Fibroblast of skin of right biceps (primary cell): ENCODE measurements at regions not wholly inside any gene's neighbourhood (a gene's known extent, or its start where the extent isn't known, plus 50 kb on each side); places are given as distances from the start of the nearest gene placed in this dataset.
"Not testable (repeated sequence)": the region's sequence is repeated elsewhere in the genome, so short reads cannot be mapped to it uniquely, and the experiment has no call there.

Experiments used
- DNase-seq: peaks from one replicate; pipeline ENCODE4 v3.0.0-alpha.2; 2013

DNA sequence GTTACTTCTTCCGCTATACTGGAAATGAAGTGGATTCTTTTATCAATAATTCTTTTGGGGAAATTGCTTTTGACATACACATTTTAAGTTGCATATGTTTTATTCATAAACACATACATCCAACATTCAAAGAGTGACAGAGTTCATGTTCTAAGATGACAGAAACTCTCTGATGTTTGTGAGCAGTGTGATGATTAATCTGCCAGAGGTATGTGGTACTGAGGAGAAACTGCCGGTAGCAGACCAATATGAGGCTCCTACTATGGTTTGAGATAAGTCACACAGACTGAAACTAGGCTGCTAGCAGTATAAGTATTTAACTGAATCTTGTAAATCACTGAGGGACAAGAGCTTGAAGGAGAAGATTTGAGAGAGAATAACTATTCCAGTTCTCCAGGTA, 524.1 kb upstream of the SEMA3D start:
- DNase-seq, result no peak

DNA sequence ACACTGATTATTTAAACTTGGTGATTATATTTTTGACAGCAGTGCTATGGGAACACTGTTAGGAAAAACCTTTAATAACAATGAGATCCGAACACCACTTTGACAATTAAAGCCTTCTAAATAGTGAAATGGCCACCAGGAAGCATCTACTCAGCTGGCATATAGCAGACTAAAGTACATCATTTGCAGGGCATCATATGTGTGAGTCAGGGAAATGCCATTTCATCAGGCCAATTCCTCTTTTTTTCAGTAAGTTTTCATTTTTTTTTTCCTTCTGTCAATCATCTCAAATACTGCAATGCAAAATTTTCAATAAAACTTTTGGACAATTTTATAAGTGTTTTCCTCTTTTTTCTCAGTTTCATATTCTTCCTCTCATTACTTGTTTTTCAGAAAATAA, 521.4 kb upstream of the SEMA3D start:
- DNase-seq, result no peak

DNA sequence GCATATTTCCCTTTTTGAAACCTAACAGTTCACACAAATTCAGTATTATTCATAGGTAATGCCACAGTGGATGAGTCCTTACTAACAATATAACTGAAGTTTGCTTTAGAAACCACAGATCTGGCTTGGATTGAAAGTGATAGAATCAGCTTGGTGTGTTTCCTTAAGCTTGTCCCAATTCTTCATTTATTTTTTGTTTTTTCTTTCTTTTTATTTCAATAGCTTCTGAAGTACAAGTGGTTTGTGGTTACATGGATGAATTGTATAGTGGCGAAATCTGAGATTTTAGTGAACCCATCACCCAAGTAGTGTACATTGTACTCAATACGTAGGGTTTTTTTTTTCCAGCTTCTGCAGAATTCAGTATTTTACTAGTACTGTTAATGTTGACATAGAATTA, 518.2 kb upstream of the SEMA3D start:
- peak; percentile 34 for DNase-seq

DNA sequence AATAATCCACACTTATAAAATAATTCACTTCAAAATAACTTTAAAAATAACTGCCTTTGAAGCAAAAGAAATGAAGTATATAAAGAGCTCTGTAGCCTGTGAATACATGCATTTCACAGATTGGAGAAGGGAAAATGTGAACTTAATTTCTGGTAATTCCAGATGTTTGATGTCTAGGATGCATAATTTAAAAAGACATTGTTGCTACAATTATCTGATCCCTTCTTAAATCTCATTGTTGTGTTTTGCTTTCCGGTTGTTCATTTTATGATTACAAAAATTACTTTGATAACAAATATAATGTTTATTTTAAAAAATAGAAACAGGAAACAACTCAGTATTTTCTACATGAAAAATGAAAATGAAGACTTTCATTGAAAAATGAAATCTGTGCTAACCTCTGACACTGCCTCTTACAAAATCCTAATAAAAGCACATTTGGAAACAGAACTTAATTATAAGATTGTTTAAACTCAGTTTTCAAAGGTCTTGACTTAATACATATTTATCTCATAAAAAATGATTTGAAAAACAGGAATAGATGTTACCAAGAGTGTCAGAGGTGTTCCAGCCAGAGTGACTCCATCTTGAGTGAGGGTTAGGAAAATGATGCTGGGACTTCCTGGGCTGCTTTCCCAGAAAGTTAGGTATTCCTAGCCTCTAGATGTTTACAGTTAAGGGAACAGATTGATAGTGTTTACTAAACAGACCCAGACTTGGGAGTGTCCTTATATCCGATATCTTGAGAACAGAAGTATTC, 516.6 kb upstream of the SEMA3D start:
- no peak for DNase-seq

DNA sequence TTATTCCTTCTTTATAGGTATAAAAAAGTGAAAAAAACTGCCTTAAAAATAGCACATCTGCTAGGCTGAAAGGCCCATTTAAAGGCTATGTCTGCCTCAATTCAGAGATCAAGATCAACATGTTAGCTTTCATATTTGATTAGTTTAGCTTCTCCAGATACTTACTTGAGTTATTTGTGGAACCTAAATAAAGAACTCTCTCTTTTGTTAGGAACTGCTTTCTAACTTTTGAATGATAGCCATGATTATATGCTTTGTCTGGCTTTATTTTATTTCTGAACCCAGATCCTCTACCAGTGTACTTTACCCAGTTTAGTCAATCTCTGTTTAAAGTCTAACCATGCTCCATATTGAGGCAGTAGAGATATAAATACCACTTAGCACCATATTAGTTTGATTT, 515.5 kb upstream of the SEMA3D start:
- DNase-seq, result no peak

DNA sequence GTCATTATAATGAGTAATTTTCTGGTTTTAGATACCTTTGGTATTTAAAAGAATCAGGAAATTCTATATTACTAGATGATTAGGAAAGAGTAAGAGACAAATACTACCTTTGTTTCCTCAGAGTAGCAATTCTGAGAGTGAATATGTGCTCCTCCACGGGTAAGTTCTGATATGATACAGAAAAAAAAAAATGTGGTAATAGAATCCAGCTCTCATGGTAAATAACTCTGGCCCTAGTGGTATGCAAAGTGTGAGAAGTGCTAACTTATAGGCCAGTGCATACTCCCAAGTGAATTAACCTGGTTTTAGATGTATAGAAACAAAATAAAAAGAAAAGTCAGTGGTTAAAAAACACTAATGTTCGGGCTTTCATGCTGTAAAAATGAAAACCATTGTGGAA, 512.6 kb upstream of the SEMA3D start:
- no peak for DNase-seq

DNA sequence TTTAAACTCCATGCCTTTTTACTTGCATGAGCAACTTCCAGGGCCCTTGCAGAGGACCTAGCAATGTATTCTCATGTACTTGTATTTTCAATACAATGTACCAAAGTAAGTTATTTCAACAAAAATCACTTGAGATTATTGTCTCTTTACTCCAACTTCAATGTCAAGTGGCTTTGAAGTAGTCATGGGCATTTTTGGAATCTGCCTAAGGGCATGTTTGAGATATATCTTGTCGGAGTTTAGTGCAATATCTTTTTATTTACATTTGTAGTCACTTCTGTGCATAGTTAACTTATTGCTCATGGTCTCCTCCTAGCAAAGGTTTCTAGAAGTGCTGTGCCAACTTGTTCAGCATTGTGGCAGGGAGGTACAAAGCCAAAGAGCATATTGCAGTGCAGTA, 508.7 kb upstream of the SEMA3D start:
- no peak for DNase-seq

DNA sequence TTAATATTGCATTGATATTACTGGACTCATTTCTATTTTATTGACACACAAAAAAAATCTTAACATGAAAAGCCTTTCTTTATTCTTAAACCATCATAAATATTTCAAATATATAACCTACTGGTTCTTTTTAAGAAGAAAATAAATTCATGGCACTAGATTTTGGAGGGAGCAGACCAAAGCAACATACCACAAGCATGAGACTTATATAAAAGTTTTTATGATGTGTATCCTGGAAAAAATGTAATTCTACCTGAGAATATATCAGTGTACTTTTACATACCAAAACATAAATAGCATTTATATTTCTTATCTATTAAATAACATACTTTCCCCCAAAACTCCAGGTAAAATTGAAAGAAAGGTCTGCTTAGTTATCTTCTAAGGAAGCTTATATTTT, 508.2 kb upstream of the SEMA3D start:
- DNase-seq, result no peak

DNA sequence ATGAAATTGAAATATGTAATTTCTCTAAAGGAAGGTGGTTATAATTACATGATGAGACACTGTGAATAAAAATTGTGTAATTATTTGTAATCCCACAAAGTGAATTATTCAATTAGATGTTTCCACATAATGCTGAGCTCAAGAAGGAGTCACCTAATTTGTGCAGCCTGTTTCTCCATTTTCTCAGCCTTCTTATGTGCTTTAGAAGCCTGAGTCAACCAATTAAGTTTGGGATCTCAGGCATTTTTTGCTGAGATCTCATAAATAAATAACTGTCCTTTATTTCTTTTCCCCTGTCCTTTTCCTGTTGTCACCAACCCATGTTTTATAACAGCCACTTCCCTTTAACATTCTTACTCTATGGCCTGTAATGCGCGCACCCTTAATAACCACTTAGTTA, 506.5 kb upstream of the SEMA3D start:
- DNase-seq, result peak; percentile 31

DNA sequence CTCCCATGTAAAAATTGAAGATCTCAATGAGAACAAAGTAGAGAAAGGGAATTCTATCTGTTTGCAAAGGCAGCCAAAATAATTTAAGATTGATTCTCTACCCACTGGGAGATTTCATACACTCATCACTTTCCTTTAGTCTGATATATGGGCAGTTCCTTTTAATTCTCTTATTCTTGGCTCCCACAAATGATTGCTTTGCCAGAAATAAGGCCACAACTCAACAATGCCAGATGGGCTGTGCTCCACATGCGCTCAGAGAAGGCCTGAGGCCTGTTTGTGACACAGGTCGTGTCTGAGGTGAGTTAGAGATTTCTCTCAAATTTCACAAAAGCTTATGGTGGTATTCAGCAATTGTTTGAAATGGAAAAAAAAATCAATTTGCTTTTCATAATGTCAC, 501.9 kb upstream of the SEMA3D start:
- DNase-seq, result peak; percentile 19

DNA sequence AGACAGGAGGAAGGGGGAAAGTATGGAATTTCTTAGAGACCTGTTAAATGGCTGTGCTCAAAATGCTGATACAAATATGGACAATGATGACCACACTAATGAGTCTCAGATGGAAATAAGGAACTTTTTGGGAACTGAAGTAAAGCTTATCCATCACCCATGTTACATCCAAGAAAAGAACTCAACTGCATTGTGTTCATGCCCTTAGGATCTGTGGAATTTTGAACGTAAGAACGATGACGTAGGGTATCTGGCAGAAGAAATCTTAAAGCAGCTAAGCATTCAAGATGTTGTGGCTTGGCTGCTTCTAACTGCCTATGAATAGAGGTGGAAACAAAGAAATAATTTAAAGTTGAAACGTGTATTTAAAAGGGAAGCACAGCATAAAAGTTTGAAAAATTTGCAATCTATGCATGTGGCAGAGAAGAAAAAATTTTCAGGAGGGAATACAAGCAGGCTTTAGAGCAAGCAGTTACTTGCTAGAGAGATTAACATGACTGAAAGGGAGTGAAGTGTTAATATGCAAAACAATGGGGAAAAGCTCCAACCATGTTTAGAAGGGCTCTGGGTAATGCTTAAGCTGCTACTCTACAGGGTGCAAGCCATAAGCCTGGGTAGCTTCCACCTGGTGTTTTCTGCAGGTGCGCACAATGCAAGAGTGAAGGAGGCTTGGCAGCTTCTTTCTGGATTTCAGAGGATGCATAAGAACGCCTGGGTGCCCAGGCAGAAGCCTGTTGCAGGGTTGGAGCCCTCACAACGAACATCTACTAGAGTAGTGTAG, 499.7 kb upstream of the SEMA3D start:
- DNase-seq, result no peak

DNA sequence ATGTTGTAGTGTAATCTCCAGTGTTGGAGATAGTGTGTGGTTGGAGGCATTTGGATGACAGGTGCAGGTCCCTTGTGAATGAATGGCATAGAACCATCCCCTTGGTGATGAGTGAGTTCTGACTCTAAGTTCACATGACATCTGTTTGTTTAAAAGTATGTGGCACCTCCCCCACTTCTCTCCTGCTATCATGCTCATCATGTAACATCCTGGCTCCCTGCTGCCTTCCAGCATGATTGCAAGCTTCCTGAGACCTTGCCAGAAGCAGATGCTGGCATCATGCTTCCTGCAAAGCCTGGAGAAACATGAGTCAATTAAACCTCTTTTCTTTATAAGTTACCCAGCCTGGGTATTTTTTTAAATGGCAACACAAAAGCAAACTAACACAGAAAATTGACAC, 499.0 kb upstream of the SEMA3D start:
- DNase-seq, result peak; percentile 41

DNA sequence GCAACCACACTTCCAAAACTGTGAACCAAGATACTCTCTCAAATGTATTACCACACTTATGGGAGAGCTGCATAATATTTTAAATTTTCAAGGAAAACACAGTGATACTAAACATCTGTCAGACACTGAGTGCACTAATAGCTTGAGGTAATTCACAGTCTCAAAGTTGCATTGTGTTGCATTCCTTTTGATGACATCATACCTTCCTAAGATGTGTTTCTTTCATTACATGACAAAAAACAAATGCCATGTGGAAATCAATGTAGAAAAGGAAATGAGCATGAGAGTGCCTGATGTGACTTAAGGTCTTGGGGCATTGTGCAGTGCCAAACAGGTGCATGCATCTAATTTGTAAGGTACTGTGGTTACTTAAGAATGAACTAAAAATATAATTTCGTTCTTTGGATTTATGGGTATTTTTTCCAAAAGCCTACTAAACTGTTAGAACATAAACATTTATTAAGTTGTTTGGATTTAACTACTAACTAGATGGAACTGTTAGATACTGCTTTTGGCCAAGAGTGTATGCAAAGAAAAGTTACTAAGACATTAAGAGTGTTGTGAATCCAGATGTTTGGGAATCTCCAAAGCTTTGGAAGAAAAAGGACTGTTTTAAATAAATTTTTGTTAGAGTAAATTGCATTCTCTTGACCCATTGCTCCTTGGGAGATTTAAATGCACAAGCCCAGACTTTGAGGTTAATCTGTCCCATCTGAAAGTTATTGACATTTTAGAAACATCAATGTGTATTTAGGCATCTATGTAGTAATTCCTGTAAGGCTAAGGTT, 496.2 kb upstream of the SEMA3D start:
- peak; percentile 49 for DNase-seq

DNA sequence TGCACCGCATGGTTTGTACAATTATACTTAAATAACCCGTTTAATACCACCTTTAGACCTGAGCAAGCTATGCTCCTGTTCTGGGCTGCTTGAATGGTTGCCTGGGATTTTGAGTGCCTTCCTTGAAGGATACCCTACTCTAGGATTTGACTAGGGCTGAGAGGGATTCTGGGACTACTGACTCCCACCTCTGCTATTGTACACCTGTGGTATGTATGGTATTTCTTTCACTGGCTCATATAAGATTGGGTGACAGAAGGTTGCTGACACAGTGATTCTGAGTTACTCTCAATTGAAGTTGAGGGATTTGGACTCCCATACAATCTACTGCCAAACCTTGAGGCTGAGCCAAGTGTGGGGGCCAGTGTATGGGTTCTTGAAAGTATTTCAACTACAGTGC, 494.4 kb upstream of the SEMA3D start:
- no peak for DNase-seq

DNA sequence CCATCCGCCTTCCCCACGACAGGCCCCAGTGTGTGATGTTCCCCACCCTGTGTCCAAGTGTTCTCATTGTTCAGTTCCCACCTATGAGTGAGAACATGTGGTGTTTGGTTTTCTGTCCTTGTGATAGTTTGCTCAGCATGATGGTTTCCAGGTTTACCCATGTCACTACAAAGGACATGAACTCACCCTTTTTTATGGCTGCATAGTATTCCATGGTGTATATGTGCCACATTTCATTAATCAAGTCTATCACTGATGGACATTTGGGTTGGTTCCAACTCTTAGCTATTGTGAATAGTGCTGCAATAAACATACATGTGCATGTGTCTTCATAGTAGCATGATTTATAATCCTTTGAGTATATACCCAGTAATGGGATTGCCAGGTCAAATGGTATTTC, 488.2 kb upstream of the SEMA3D start:
- DNase-seq, result not testable (repeated sequence)

DNA sequence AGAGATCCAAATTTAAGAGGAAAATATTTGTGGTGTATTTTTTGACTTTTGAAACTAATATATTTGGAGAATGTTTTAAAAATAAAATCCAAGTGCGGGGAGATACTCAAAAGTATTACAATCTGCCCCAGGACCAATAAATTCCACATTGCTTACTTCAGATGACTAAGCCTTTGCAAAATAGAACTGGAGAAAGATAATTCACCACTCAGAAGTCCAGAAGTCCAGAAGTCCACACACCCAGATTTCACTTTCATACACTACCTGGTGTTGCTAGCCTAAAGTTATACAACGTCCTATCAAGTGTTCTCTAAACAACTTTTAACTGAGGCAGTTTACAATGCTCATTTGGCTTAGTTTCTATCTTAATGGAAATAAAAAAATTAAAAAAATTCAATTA, 487.0 kb upstream of the SEMA3D start:
- DNase-seq, result no peak

DNA sequence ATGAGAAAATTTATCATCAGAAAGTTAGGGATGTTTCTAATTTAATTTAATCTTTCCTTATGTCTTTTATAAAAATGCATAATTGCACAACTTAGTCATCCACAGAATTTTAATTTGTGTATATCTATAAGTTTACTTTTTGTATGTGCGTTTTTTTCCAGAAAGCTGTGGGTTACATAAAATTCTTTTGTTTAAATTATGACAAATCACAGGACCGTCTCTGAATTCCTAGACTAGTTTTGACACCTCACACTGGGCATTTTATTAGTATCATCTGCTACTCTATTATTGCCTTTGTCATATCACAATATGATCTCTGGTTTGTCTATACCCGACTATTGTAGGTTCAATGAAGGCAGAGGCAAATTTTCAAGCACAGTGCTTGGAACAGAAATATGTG, 482.4 kb upstream of the SEMA3D start:
- peak; percentile 66 for DNase-seq

DNA sequence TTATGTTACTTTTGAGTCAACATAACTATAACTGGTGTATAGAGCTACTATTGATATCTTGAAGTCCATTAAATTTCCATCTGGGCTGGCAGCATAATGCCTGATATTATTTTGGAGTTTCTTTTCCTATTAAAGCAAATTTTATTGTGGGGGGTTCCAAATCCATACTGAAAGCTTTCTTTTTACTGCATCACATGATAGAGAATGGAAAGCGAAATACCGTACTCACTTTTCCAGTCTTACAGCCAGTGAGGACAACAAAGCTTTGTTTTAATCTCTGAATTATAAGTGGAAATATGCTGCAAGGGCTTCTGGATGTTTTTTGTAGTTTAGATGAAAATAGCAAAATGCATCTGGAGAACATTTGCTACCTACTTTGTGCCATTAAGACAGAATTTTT, 477.5 kb upstream of the SEMA3D start:
- DNase-seq, result no peak

DNA sequence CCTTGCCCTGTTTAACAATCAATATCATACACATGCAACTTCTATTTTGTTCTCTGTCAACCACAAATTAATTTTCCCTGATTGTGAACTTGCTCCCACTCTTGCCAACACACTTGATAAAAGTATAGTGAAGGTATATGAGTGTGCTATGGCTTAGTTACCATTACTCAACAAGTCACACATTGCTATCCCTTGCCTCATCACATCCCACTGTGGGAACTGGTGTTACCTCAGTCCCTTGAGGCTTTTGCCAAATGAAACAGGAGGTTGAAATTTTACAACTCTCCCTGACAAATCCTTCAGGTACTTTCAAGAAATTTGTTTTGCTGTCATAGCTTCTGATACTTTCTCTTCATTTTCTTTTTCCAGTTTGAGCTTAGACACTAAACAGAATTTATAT, 472.5 kb upstream of the SEMA3D start:
- DNase-seq, result peak; percentile 48

DNA sequence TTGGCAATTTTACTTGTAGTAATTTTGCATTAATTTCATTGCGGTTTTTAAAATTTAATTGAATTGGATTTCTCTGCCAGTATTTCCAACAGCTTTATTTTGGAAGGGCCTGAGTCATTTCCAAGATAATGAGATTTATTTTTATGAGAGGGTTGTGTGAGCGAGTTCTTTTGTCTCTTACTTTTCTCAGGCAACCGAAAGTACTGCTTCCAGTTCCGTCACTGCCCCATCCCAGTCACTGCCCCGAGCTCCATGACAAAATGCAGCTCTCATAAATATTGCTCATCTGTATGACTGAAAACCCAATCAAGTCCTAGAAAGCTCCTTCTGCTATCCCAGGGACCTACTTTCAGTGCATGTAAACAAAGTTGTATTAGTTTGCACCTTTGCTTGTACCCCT, 468.4 kb upstream of the SEMA3D start:
- DNase-seq, result no peak

DNA sequence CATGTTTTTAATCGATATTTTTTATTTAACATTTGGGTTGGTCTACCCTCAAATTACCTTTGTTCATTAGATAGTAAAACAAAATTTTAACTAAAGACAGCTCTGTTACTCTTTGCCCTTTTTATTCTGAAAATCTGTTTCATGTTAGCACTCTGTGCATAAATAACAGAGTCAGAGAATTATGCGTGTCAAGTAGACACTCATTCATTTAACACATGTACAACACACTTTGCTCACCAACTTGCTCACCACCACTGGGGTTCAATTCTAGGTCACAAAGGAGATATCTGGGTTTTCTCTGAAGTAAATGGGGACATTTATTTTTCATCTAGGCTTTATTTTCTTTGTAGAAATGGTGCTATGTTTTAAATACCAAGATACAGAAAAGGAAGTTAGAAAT, 457.4 kb upstream of the SEMA3D start:
- DNase-seq, result no peak

DNA sequence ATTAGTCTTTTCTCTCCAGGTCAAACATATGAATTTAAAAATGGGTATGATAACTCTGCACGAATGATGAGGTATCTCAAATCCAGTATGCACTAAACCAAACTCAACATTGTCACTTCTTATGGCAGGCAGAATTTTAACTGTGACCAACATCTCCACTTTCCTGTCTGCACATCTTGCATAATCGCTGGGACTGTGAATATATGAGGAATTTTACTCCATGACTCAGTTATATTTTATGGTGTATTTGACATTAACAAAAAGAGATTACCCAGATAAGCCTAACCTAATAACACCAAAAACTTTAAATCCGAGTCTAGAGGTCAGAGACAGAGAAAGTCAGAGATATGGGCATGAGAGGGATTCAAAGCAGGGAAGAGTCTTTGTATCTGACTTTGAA, 454.5 kb upstream of the SEMA3D start:
- DNase-seq, result peak; percentile 55

DNA sequence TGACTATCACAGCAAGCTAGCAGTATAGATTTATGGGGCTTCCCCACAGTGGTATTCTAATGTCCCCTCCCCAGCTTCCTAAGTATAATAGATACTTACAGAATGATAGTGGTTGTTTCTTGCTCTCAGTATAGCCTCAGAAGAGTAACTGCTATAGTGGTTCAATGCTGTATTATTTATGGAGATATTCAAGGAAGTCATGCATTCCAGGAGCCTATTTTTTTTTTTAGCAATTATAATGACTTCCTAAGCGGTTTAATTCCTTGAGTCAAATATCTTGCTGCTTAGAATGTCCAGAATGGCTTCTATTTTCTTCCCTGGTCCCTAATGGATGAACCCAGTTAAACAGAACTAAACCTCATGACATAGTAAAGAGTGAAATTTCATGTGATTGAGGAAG, 451.5 kb upstream of the SEMA3D start:
- no peak for DNase-seq

DNA sequence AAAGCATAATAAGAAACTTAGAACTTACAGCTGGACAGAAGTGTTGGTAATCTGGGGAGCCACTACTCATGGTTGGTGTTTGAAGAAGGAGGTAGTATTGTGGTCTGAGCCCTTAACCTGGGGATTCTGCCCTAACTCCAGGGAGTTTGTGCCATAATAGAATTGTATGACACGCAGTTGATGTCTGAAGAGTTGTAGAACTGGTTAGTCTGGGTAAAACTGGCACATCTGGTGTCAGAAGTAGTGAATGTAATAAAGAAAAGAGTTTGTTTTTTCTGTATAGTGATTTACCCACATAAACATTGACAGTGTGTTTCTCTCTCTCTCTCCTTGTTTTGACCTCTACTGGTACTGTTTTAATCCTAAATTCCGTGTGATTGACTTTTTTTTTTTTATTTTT, 448.1 kb upstream of the SEMA3D start:
- DNase-seq, result no peak
